GM12878 (cell line): ENCODE measurements at regions not wholly inside any gene's neighbourhood (a gene's known extent, or its start where the extent isn't known, plus 50 kb on each side); places are given as distances from the start of the nearest gene placed in this dataset.

Experiments used
- ATAC-seq: fragments of 200-7000 bp; cut with Tn5 transposase; 3 replicates; pipeline ENCODE4 v1.9.1; 2020; ENCODE audit warnings: mild to moderate bottlenecking, moderate library complexity
- BruUV-seq: library from RNA; stranded (reverse); fragments of 400-500 nt; replicated peaks from 2 replicates; lab custom pipeline; 2021; lab: Mats Ljungman, UMichigan
- CTCF ChIA-PET: fragments of 300-600 bp; sonication (Branson Sonifier 250); formaldehyde crosslinking; extraction: SDS; loops from one replicate; lab custom pipeline; 2021; ENCODE audit warnings: inconsistent platforms; lab: Yijun Ruan, JAX
- POLR2A ChIA-PET: fragments of 350-600 bp; formaldehyde crosslinking; extraction: SDS; loops from one replicate; lab custom pipeline; 2021; ENCODE audit warnings: inconsistent platforms; lab: Charles Lee
- RAD21 ChIA-PET: fragments of 300-600 bp; sonication (Branson Sonifier 250); formaldehyde crosslinking; loops from one replicate; lab custom pipeline; 2023; ENCODE audit warnings: antibody characterized with exemption; ENCODE audit not compliant: unreplicated experiment; lab: Charles Lee
- SMC1A ChIA-PET: fragments of 300-600 bp; sonication (Branson Sonifier 250); formaldehyde crosslinking; loops from one replicate; lab custom pipeline; 2023; ENCODE audit not compliant: unreplicated experiment, uncharacterized antibody; lab: Charles Lee
- DNase-seq: peaks from one replicate; pipeline ENCODE4 v3.0.0-alpha.2; 2011; ENCODE audit warnings: low read depth, low spot score
- FAIRE-seq: peaks from 3 replicates; lab custom pipeline; 2011; peaks lifted over from hg19 to GRCh38; lab: Jason Lieb, UNC
- H2AFZ ChIP-seq: 2 replicates; pipeline ENCODE4 v1.6.0; 2011; ENCODE audit warnings: low read depth, low read length, control low read depth; ENCODE audit not compliant: control insufficient read depth
- H3K27ac ChIP-seq: 2 replicates; pipeline ENCODE4 v1.5.1; 2011; ENCODE audit warnings: control low read depth; ENCODE audit not compliant: control insufficient read depth, insufficient read depth
- H3K27me3 ChIP-seq, 2 experiments: replicated peaks in 1 of 2; 2 replicates each; pipeline versions ENCODE4 v1.6.0 to v1.6.1; 2011; ENCODE audit warnings: low read length in 1 of 2; ENCODE audit not compliant: control insufficient read depth in 2 of 2, insufficient read depth in 2 of 2
- H3K36me3 ChIP-seq, 2 experiments: 2 replicates each; pipeline ENCODE4 v1.5.1; 2011; ENCODE audit warnings: low read length in 1 of 2; ENCODE audit not compliant: control insufficient read depth in 2 of 2, insufficient read depth in 2 of 2
- H3K4me1 ChIP-seq: 2 replicates; pipeline ENCODE4 v1.6.1; 2011; ENCODE audit warnings: mild to moderate bottlenecking, low read length, moderate library complexity, mixed read lengths; ENCODE audit not compliant: control insufficient read depth, insufficient read depth
- H3K4me2 ChIP-seq: 2 replicates; pipeline ENCODE4 v1.6.0; 2011; ENCODE audit warnings: control low read depth; ENCODE audit not compliant: control insufficient read depth, insufficient read depth
- H3K4me3 ChIP-seq: fragments of 200-600 bp; sonication (generic); 2 replicates; pipeline ENCODE4 v1.5.1; 2016
- H3K79me2 ChIP-seq: 2 replicates; pipeline ENCODE4 v1.6.0; 2011; ENCODE audit warnings: low read length; ENCODE audit not compliant: control insufficient read depth, insufficient read depth
- H3K9ac ChIP-seq: 2 replicates; pipeline ENCODE4 v1.8.0; 2011; ENCODE audit warnings: low read length, control low read depth, mixed read lengths; ENCODE audit not compliant: control insufficient read depth, insufficient read depth
- H3K9me3 ChIP-seq: replicated peaks from 3 replicates; pipeline ENCODE4 v1.5.1; 2011; ENCODE audit warnings: mild to moderate bottlenecking, low read length; ENCODE audit not compliant: control insufficient read depth, insufficient read depth
- H4K20me1 ChIP-seq: 2 replicates; pipeline ENCODE4 v1.6.0; 2011; ENCODE audit not compliant: control insufficient read depth, insufficient read depth
- CUX1 ChIP-seq: IDR thresholded peaks from 2 replicates; pipeline ENCODE4 v1.6.1; 2012; ENCODE audit warnings: improper control_type of control experiment, low read depth, low read length; ENCODE audit not compliant: insufficient replicate concordance
- GABPA ChIP-seq: IDR thresholded peaks from 2 replicates; pipeline ENCODE4 v1.6.1; 2014; ENCODE audit warnings: antibody characterized with exemption, low read depth, mild to moderate bottlenecking, inconsistent platforms
- IRF4 ChIP-seq: IDR thresholded peaks from 2 replicates; pipeline ENCODE4 v1.6.1; 2011; ENCODE audit warnings: low read depth, low read length
- KDM1A ChIP-seq: fragments of 200-600 bp; sonication (generic); IDR thresholded peaks from 2 replicates; pipeline ENCODE4 v1.6.1; 2016; ENCODE audit warnings: borderline replicate concordance
- MEF2A ChIP-seq: IDR thresholded peaks from 2 replicates; pipeline ENCODE4 v1.6.1; 2011; ENCODE audit warnings: low read depth, mild to moderate bottlenecking, low read length, moderate library complexity; ENCODE audit not compliant: insufficient read depth
- NFYA ChIP-seq: IDR thresholded peaks from 2 replicates; pipeline ENCODE4 v1.6.1; 2011; ENCODE audit warnings: low read depth, mild to moderate bottlenecking, low read length, improper control_type of control experiment, borderline replicate concordance
- PAX5 ChIP-seq: IDR thresholded peaks from 2 replicates; pipeline ENCODE4 v1.6.1; 2011; ENCODE audit warnings: low read depth, low read length, borderline replicate concordance
- SREBF1 ChIP-seq: IDR thresholded peaks from 2 replicates; pipeline ENCODE4 v1.6.1; 2012; ENCODE audit warnings: mild to moderate bottlenecking, low read length
- SUZ12 ChIP-seq: fragments of 200-600 bp; sonication (generic); IDR thresholded peaks from one replicate; pipeline ENCODE4 v1.6.1; 2018; ENCODE audit warnings: antibody characterized with exemption, mild to moderate bottlenecking; ENCODE audit not compliant: unreplicated experiment
- TARDBP ChIP-seq: IDR thresholded peaks from 2 replicates; pipeline ENCODE4 v1.6.1; 2016; ENCODE audit warnings: borderline replicate concordance
- ZNF207 ChIP-seq: fragments of 450-650 bp; IDR thresholded peaks from 2 replicates; pipeline ENCODE4 v1.6.1; 2014; ENCODE audit warnings: antibody characterized with exemption, mild to moderate bottlenecking, borderline replicate concordance
- WGBS: methylation state at CpG from one replicate; pipeline ENCODE4 v1.1.6; 2016; ENCODE audit warnings: low lambda C conversion rate; ENCODE audit not compliant: insufficient replicate concordance, insufficient coverage; ENCODE audit errors: missing lambda C conversion rate; 5-methylcytosine and 5-hydroxymethylcytosine counted together
- in situ Hi-C: fragments of 300-500 bp; cut with MboI; formaldehyde crosslinking; loops from 9 replicates; pipeline ENCODE4 v1.14.3; 2018; ENCODE audit warnings: mixed read lengths
- intact Hi-C: fragments of 100-400 bp; cut with micrococcal nuclease; formaldehyde crosslinking; loops from one replicate; pipeline ENCODE4 v1.14.2; 2022; ENCODE audit not compliant: unreplicated experiment
- TF ChIP-seq, protein P1 (sequence below), 3 experiments: IDR thresholded peaks in 2 of 3; conservative IDR thresholded peaks in 1 of 3; 2 replicates each; pipeline ENCODE4 v1.5.1; 2011; ENCODE audit warnings: low read depth in 3 of 3, low read length in 3 of 3, mild to moderate bottlenecking in 3 of 3, control low read depth in 2 of 3, moderate library complexity in 2 of 3, inconsistent platforms in 1 of 3, mixed read lengths in 1 of 3; ENCODE audit not compliant: control insufficient read depth in 2 of 3, insufficient read depth in 1 of 3; ENCODE audit errors: extremely low read depth in 1 of 3

- RAD21 ChIA-PET, result no interaction called here
- intact Hi-C loops, result no loop called here
- BruUV-seq, result no TSS peak
- H3K9me3 ChIP-seq, result no peaks in the 10 kb centered on the region; the same call in 2 of the 3 replicates
- H4K20me1 ChIP-seq, result no peaks in the 10 kb centered on the region
- no peak overlapping the region for H3K27ac ChIP-seq
- CTCF ChIA-PET, result interaction anchor here (1.4 kb wide), 1 partner anchor 137 kb away, joined by 3 read pairs; the partner anchor contains the start of gene RRBP1
- H3K9ac ChIP-seq, result no peak overlapping the region
- 95% methylated on average over 2 of the region's 2 CpGs for WGBS
- POLR2A ChIA-PET, result no interaction called here
- H3K36me3 ChIP-seq, result no peaks in the 10 kb centered on the region
- H3K4me2 ChIP-seq, result no peak overlapping the region
- H3K79me2 ChIP-seq, result no peaks in the 10 kb centered on the region
- FAIRE-seq (no peak), ATAC-seq (no peak), DNase-seq (no peak)
- no peaks in the 10 kb centered on the region; a peak in 1 of 4 replicates for H3K27me3 ChIP-seq
- SMC1A ChIA-PET, result no interaction called here
- H3K4me3 ChIP-seq, result no peak overlapping the region
- H3K4me1 ChIP-seq, result no peaks in the 10 kb centered on the region
- TF ChIP-seq CUX1 (no peak), MEF2A (no peak), NFYA (no peak), GABPA (no peak), TARDBP (no peak), SREBF1 (no peak), IRF4 (no peak), SUZ12 (no peak), ZNF207 (no peak), PAX5 (no peak), KDM1A (no peak)
- TF ChIP-seq, protein P1, sequence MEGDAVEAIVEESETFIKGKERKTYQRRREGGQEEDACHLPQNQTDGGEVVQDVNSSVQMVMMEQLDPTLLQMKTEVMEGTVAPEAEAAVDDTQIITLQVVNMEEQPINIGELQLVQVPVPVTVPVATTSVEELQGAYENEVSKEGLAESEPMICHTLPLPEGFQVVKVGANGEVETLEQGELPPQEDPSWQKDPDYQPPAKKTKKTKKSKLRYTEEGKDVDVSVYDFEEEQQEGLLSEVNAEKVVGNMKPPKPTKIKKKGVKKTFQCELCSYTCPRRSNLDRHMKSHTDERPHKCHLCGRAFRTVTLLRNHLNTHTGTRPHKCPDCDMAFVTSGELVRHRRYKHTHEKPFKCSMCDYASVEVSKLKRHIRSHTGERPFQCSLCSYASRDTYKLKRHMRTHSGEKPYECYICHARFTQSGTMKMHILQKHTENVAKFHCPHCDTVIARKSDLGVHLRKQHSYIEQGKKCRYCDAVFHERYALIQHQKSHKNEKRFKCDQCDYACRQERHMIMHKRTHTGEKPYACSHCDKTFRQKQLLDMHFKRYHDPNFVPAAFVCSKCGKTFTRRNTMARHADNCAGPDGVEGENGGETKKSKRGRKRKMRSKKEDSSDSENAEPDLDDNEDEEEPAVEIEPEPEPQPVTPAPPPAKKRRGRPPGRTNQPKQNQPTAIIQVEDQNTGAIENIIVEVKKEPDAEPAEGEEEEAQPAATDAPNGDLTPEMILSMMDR (IDR thresholded peaks at IDR 0.05 in 2 of 3, conservative IDR thresholded peaks at IDR 0.05 in 1 of 3; ENCODE audit: control insufficient read depth in 2 of 3, extremely low read depth in 1 of 3, insufficient read depth in 1 of 3, low read depth in 3 of 3, low read length in 3 of 3), result no peak
- in situ Hi-C loops, result no loop called here
- H2AFZ ChIP-seq, result no peak overlapping the region
Observed at GRCh38 chr20:17819395-17820093, 119.8 kb downstream of the BANF2 start.
